ENCODE measurements at regions not wholly inside any gene's neighbourhood (a gene's known extent, or its start where the extent isn't known, plus 50 kb on each side); places are given as distances from the start of the nearest gene placed in this dataset.

GRCh38 chr3:10763817-10764258, 52.2 kb upstream of the SLC6A11 start:
- no peak for DNase-seq (ENCODE audit: low read depth in 2 of 2)

- no peak for DNase-seq (ENCODE audit: low read depth in 2 of 2)
Measured at GRCh38 chr3:10764259-10765051, 51.6 kb upstream of the SLC6A11 start.

- no peak for DNase-seq (ENCODE audit: low read depth in 2 of 2)
Measured at GRCh38 chr3:10766049-10766705, 49.9 kb upstream of the SLC6A11 start.

Data from stimulated activated CD8-positive, alpha-beta memory T cell treated with anti-CD3 and anti-CD28 coated beads, Interleukin-7, amount 100 ng/mL, for 1 hour (primary cell).